ENCODE measurements at regions not wholly inside any gene's neighbourhood (a gene's known extent, or its start where the extent isn't known, plus 50 kb on each side); places are given as distances from the start of the nearest gene placed in this dataset.

GRCh38 chrY:15510984-15511650 is 986.8 kb downstream of the NLGN4Y start:
- DNase-seq, result no peak

DNA sequence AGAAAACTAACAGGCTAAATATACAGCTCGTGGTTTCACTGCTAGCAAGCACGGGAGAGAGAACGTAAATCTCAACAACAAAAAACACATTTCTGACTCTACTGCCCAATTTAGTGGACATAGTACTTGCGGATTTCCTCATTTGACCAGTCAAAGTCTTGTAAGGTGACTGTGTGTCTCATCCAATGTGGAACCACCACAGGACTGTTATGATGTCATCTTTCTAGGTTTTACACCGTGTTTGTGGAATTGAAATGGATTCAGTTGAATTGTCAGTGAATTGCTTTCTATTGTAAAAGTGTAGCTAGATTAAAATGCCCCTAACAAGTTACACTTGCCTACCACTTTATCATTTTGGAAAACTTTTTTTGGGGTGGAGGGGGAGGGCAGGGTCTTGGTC is 1010.8 kb downstream of the NLGN4Y start:
- no peak for DNase-seq

- no peak for DNase-seq
These were observed 1011.6 kb downstream of the NLGN4Y start for GRCh38 chrY:15535784-15536511.

DNA sequence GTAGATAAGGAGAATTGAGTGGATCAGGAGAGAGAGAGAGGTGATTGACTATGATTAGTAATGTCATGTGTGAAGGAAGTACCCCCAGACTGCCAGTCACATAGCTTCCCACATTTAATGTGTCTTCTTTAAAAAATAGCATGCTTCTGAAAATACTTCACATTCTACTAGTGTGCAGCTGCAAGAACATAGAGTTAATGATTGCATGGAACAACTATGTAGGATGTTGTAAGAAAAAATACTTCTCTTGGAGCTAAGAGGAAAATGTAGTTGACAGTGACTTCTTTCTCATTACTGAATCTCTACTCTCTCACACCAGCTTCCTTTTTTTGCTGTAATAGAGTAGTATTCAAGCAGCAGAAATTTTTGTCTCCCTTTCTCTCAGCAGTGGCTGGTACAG is 1016.2 kb downstream of the NLGN4Y start:
- no peak for DNase-seq

- DNase-seq, result no peak
These were observed 1021.9 kb downstream of the NLGN4Y start for GRCh38 chrY:15546177-15546754.

DNA sequence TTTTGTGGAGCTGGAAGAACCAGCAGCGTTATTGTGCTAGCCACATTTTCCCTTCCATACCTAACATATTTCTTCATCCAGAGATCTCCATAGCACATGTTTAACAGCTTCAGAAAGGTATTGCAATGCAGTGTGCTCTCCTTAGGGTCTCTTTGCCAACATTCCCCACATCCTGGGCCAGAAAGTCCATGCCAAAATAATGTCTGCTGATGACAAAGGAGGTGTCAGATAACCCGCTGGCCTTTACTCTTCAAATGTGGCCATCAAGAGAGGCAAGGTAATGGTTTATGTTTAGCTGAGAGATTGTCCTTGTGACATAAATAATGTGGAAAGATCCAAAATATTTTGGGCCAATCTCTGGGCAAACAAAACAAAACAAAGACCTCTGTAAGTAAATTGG is 1027.7 kb downstream of the NLGN4Y start:
- no peak for DNase-seq

DNA sequence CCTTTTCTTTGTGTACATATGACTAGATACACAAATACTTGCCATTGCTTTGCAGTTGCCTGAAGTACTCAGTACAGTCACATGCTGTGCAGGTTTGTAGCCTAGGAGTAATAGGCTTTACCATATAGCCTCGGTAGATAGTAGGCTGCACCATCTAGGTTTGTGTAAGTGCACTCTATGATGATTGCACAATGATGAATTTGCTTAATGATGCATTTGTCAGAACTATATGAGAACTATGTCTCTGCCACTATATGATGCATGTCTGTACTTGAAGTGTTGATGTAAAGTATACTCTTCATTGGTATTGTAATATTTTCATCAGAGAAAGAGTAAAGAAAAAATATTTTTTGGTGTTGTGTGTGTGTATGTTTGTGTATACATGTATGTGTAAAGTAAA is 1030.7 kb downstream of the NLGN4Y start:
- peak in 1 of 2 experiments; percentile 4 for DNase-seq

GRCh38 chrY:15559169-15559568 is 1034.8 kb downstream of the NLGN4Y start:
- no peak for DNase-seq

DNA sequence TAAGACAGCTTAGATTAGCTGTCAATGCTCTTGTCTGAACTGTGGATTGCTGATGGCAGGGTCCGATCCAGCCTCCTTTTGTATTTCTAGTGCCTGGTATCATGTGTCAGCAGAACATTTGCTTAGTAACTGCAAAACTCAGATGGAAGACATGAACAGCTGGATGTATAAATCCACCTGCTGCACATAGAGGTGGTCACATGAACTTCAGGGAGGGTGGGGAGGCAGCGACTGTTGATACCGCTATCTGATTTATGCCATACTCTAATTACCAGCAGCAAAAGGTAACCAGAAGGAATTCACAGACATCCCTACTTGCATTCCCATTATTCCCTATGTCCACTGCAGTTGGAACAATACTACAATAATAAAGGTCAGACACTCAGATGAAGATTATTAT is 1036.5 kb downstream of the NLGN4Y start:
- DNase-seq, result peak in 1 of 2 experiments; percentile 1

GRCh38 chrY:15561501-15562289 is 1037.4 kb downstream of the NLGN4Y start:
- DNase-seq, result no peak

- no peak for DNase-seq
These were observed 1053.6 kb downstream of the NLGN4Y start for GRCh38 chrY:15577886-15578285.

DNA sequence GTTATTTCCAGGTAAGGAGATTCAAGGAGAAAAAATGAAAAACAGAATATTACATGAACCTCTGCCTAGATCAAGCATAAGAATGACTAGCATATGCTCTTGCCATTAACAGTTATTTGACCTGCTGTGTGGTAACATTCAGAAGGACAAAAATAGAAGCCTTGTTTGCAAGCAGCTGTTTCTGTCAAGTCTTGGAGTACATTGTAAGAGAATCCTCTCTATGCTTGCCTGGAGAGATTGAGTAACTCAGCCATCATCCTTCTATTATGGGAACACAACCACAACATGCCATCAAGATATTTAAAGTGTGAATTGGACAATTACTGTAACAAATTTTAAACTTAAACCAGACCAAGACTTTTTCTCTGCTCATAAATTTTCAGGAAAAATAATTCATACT is 1054.4 kb downstream of the NLGN4Y start:
- DNase-seq, result no peak

DNA sequence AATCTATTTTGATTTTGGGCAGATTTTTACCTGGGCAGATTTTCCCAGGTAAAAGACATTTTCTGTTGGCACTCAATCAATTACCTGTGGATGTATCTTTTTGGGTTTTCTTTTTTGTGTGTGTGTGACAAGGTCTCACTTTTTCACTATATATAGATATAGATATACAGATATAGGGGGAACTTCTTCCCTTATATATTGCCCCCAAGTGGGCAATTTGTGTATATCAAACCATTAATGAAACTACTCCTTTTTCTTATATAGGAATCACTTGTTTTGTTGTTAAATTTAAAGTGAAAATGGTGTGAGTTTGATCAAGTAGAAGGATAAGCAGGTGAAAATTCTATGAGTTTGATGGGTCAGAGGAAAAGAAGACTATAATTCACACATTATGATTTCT is 1054.9 kb downstream of the NLGN4Y start:
- peak in 1 of 2 experiments; percentile 11 for DNase-seq

DNA sequence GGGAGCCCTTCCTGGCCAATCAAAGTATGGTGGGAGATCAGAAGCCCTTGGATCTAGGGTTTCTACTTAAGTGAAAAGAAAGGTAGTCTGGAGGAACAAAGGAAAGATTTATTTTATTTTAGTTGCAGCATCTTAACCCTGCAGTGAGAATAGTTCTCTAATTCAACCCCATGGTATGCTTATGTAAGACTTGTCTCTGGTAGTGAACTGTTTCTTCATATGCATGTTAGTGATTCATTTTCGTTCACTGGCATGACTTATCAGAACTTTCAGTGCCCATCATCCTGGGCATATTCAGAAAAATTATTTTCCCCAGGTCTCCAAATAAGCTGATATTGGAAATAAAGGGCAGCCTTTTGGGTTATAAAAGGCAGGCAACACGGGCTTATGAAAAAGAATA is 1058.8 kb downstream of the NLGN4Y start:
- DNase-seq, result no peak

DNA sequence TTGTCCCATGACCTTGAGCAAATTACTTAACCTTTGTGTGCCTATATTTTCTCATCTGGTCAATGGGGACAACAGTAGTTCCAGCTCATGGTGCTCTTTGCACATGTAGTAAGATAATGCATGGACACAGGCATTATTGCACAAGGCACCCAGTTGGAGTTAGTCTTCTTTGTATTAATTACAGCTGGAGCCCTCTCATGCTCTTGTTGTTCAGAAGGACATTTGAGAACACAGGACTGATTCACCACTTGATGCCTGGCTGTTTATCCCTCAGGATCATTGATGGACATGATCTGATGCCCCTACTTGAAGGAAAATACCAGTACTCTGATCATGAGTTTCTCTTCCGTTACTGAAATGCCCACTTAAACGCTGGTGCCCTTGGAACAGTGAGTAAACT is 1068.6 kb downstream of the NLGN4Y start:
- no peak for DNase-seq

- DNase-seq, result no peak
These were observed 1069.3 kb downstream of the NLGN4Y start for GRCh38 chrY:15593476-15594160.

DNA sequence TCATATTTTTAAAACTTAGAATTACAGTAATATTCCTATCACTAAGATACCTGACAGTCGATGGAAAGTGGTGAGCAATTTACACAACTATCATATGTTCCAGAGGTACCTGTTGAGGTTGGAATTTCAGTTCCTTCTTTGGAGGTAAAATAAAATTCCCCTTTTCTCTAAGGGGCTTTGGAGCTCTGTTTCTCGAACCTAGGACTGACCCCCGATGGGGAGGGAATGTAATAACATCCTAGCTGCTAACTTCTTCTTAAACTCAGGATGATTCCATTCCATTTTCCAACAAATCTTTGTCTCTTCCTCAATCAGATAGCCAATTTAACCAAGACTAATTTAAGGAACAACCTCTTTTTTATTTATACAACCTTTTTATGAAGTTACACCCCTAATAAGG is 1069.8 kb downstream of the NLGN4Y start:
- no peak for DNase-seq

GRCh38 chrY:15600565-15600964 is 1076.2 kb downstream of the NLGN4Y start:
- DNase-seq, result no peak

- no peak for DNase-seq
These were observed 1100.0 kb downstream of the NLGN4Y start for GRCh38 chrY:15624370-15624769.

GRCh38 chrY:15624928-15625327 is 1100.6 kb downstream of the NLGN4Y start:
- DNase-seq, result peak in 1 of 2 experiments; percentile 21

- DNase-seq, result no peak
These were observed 1123.9 kb downstream of the NLGN4Y start for GRCh38 chrY:15648198-15648597.

DNA sequence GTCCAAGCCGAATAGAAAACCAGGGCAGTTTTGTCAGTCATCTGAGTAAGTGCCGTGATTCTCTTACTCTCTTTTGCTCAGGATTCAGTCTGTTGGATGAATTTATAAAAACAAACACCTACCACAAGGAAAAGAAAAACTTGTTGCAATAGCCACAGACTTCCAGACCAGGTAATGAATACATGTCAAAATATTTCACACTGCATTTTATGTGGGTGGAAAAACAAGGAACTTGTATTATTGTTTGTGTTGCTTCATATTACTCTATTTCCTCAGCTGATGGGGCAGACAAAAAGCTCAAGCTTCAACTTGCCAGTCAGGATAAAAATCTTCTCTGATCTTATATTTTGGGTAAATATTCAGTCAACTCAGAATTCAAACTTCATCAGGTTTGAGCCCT is 1125.7 kb downstream of the NLGN4Y start:
- DNase-seq, result no peak

DNA sequence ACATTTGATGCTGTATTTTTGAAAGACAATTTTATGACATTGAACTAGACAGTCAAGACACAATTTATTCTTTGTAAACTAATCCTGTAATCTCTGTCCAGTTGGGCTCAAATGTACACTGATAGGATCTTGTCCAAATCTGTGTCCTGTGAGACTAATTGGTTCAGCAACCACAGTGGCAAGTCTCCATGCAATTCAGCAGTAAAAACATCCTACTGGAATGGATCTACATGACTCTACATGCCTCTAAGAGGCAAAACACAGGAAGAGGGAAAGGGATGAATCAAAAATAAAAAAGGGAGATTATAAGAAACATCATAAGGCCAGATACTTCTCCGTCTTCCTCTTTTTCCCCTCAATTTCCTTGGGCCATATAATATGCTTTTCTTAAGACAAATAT is 1164.2 kb downstream of the NLGN4Y start:
- no peak for DNase-seq

All from NCI-H526 (cell line).